ENCODE measurements at regions not wholly inside any gene's neighbourhood (a gene's known extent, or its start where the extent isn't known, plus 50 kb on each side); places are given as distances from the start of the nearest gene placed in this dataset.

DNA sequence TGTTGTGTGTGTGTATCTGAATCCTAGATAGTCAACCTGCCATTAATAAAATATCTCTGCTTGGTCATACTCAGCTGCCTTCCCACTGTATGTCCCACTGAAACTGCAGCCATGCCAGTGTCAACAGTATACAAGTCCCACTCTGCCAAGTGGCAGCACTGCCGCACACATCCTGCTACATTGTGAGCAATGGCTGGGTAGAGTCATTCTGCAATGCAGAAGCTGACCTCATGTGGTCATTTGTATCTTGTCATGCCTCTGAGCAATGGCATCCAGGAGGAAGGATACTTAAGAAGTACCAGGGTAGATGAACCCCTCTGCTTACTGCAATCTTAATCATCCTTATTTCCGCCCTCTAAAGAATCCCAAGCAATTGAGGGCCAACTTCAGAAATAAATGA lies 302.2 kb upstream of the DDX18 start:
- TF ChIP-seq CTCF (IDR thresholded peaks at IDR 0.05) (no peak), POLR2AphosphoS5 (IDR thresholded peaks at IDR 0.05) (no peak)

Measured in gastroesophageal sphincter (tissue), 3 donors.